HG02870 (cell line): ENCODE measurements at regions not wholly inside any gene's neighbourhood (a gene's known extent, or its start where the extent isn't known, plus 50 kb on each side); places are given as distances from the start of the nearest gene placed in this dataset.
"Not testable (repeated sequence)": the region's sequence is repeated elsewhere in the genome, so short reads cannot be mapped to it uniquely, and the experiment has no call there.

ENCODE experiments used
- ATAC-seq: cut with Tn5 transposase; IDR thresholded peaks from one replicate; pipeline ENCODE4 v1.9.1; 2021; ENCODE audit warnings: mild to moderate bottlenecking, moderate library complexity; ENCODE audit not compliant: unreplicated experiment

DNA sequence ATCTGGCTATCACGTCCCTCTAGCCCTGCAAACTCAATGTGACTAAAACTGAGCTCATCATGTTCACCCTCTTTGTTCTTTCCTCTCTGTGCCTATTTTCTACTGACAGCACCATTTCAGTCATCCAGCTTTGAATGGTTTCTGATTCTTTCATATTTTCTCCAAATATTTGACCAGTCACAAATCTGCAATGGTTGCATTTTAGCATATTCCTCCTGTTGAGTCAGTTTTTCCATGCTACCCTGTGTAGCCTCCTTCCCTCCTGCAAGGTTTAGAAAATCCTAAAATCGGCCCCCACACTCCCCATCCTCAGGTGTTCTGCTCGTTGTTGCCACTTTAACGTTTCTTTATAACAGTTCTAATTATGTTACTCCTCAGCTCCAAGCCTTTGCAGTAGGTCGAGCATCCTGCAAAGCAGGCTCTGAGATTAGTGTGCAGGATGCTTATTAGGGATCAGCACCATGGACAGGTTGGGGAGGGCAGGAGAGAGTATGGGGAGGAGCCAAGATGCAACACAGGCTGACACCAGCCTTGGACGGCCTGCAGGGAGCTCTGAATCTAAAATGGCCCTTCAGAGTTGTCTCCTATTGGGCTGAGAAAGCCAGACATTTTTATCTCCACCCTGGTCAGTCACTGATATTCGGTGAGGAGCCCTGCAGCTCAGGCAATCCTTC is 531.0 kb upstream of the COBL start:
- ATAC-seq = no peak

DNA sequence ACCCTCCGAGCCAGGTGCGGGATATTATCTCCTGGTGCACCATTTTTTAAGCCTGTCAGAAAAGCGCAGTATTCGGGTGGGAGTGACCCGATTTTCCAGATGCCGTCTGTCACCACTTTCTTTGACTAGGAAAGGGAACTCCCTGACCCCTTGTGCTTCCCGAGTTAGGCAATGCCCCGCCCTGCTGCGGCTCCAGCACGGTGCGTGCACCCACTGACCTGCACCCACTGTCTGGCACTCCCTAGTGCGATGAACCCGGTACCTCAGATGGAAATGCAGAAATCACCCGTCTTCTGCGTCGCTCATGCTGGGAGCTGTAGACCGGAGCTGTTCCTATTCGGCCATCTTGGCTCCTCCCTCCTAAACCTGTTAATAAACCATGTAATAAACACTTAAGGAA is 522.5 kb upstream of the COBL start:
- ATAC-seq = not testable (repeated sequence)

DNA sequence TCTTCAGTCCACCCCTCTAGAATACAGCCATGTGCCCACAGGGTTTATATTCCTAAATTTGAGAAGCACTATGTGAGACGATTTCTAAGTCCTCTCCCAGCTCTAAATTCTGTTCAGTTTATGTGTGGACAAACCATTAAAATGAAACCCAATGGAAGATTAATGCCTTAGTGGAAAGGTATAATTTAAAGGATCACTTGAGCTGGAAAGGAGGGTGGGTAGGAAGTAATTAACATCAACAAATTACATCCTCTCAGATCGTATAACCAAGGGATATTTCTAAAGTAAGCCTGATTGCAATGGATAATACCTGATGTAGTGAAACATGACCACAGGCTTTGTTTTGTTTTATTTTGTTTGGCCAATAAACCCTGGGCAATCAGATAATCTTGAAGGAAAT is 511.0 kb upstream of the COBL start:
- no peak for ATAC-seq

DNA sequence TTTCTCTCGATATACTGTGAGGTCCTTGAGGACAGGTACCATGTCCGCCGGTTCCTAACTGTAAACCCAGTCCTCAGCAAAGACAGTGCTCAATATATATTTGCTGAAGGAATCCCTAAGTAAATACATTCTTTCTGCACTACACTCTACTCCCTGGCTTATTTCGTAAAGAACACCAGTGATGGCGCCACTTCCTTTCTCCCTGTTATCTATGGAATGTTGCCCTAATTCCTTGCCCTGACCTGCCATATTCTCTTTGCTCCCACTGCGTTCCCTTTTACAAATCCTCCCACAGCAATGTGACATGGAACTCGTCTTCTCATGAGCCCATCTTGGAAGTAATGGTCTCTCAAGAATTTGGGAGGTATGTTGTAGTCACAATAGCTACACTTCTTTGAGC is 507.4 kb upstream of the COBL start:
- ATAC-seq = no peak

DNA sequence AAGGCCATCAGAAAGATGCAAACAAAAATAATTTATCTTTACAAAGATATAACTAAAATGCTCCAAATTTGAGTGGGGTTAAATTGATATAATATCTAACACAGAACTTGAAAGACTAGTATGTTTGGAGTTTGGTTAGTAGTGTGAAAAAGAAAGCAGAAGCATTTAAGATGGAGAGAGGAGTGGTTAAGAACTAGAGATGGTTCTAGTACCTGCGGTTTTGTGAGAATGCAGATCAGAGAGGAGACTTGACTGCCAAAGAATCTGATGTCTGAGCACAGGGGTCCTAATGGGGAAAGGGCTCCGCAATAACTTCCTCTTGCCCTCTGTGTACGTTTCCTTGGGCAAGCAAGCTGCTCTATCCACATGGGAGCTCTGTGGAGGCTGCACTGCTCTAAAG is 506.8 kb upstream of the COBL start:
- no peak for ATAC-seq

DNA sequence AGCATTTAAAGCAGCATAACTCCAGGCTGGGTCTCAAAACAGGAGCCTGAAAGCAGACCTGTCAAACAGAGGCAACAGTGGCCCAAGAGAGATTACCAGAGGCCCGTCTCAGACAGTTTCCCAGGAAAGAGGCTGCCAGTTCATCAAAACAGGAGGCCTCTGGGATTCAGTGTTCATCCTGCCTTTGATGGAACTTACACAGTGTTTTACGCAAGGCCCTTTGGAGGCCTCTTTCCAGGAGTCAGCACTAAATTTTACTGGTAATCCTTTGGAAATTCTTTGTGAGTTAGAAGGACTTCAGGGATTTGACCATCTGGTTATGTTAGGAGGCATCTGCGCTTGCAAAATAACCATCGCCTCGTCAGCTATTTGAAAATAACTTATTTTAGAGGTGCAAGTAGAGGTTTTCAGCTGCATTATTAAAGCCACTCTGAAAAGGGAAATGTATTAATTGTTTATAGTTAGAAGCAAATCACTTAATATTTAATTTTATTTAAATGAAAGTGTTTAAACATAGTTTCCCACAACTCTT is 501.2 kb upstream of the COBL start:
- ATAC-seq = no peak

DNA sequence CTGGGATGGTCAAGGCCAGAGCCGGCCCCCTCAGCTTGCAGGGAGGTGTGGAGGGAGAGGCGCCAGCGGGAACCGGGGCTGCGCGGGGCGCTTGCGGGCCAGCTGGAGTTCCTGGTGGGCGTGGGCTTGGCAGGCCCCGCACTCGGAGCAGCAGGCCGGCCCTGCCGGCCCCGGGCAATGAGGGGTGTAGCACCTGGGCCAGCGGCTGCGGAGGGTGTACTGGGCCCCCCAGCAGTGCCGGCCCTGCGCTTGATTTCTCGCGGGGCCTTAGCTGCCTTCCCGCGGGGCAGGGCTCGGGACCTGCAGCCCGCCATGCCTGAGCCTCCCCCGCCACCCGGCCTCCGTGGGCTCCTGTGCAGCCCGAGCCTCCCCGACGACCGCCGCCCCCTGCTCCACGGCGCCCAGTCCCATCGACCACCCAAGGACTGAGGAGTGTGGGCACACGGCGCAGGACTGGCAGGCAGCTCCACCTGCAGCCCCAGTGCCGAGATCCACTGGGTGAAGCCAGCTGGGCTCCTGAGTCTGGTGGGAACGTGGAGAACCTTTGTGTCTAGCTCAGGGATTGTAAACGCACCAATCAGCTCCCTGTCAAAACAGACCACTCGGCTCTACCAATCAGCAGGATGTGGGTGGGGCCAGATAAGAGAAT is 489.3 kb upstream of the COBL start:
- not testable (repeated sequence) for ATAC-seq

DNA sequence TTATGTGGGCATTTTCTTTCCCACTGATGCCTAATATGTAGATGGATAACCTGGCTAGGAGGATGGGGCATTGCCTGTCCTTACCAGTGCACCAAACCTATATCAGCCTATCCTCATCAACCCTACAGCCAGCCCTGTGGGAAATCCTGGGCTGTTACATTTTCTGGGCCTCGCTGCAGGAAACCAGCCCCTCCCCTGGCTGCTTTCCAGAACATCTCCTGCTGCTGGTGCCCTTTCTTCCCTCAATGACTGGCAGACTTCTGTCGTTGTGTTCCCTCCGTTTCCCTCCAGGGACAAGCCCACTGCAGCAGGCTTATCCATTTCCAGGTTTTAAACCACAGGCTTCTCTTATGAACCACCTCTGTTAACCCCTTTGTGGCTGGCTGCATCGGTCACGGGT is 486.1 kb upstream of the COBL start:
- no peak for ATAC-seq

DNA sequence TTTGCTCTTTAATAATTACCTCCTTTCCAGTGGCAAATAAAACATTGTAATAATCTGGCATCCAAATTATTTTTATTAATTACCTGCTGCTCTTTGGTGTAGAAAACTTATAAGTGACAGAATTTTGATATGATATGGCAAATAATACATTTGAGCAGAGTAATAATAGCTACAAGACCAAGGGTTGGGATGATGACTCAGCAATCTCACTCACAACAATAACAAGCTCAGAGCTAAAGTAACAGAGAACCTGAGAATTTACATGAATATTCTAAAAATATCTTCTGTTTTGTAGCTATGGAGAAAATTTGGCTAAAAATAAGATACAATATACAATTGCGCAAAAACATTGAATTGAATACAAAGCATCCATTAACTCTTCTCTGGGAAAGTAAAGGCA is 480.8 kb upstream of the COBL start:
- ATAC-seq = no peak

DNA sequence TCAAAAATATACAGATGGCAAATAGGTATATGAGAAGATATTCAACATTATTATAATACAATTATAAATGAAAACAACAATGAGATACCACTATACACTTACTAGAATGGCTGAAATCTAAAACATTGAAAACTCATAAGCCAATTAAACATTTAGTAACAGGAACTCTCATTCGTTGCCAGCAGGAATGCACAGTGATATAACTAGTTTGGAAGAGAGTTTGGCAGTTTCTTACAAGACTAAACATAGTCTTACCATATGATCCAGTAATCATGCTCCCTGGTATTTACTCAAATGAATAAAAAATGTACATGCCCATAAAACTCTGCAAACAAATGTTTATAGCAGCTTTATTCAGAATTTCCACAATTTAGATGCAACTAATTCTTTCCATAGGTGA is 476.2 kb upstream of the COBL start:
- no peak for ATAC-seq

DNA sequence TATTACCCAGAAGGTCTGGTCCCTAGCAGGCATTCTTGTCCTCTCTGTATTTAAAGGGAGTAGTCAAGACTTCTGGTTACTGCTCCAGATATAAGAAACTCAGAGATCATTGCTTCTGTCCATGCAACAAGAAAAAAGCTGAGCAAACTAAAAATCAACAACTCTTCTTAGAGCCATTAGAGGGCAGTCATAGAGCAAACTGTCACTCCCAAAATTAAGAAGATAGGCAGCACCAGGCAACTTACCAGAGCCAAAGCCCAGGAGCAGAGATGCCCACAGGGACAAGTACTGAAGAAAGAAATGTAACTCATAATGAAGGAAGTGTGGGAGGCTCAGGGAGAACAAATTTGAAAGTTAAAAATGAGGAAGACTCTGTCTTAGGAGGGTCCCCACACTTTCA is 472.9 kb upstream of the COBL start:
- ATAC-seq = no peak

DNA sequence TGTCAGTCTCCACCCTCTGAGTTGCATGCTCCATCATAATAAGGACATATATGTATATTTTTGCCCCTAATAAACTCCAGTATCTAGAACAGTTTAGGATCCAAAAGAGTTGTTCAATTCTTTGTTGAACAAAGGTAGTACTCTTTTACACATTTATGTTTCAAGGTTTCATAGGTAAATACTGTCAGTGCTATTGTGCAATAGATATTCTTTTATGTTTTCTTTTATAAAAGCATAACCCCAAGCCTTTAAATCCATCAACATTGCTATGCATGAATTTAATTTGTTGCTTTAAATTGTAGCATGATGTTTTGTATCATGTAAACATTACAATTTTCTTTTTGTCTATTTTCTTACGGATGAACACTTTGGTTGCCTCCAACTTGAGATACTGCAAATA is 469.7 kb upstream of the COBL start:
- ATAC-seq = no peak

DNA sequence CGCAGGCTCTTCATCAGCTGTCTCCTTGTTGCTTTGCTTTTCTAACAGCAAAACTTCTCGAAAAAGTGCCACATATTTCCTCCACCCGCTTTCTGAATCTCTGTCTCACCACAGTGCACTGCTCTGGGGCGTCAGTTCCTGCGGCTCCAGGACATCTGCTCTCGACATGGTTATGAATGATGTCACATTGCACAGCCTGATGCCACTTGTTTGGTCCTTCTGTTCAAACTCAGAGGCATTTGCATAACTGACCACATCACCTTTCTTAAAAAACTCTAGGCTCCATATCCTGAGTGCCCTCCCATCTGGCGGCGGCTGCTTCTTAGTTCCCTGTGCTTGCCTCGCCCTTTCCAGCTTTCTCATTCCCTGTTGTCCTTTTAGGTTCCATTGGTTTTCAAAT is 469.3 kb upstream of the COBL start:
- ATAC-seq = no peak

DNA sequence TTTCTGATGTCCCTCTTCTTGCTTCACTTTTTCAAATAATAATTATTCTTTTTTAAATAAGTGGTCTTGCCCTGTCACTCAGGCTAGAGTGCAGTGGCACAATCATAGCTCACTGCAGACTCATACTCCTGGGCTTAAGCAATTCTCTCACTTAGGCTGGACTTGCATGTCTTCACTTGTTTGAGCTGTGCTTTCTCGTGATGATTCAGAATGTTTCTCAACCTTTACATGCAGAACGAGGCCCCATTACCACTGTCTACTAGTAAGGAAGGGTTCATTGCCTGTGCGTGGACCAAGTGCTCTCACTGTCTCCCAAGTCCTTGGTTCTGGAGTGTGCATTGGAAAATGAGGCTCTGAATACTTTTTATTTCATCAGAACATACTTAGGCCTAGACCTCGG is 468.6 kb upstream of the COBL start:
- no peak for ATAC-seq

DNA sequence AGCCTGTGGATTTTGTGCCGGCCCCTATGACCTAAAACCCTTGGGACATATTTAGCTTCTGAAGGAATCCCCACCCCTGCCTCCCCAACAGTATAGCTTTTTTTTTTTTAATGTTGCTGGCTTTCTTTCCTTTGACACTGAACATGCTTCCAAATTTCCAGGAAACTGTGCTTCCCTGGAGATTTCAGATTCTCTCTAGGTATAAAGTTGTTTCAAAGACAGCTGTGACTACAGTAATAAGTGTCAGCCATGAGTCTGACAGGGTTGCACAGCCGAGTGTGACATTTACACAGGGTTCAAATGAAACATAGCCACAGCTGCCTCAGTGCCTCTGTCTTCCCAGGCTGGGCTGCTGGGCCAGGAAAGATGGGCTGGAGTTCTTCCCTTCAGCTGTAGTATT is 466.6 kb upstream of the COBL start:
- ATAC-seq = no peak

DNA sequence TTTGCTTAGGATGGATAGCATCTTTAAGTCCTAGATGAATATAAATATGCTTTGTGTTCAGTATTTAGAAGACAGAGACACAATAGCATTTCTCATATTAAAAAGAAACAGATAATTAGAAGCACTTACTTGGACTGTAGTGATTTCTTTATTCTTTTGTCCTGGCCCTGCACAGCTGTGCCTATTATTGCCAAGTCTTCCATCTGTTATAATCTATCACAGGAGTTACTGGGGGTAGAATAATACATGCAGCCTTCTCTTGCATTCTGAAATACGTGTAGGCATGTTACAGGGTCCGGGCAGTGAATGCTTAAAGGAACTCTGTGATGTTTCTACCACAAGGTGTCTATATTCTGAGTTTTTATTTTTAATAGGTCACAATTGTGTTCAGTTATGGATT is 461.5 kb upstream of the COBL start:
- ATAC-seq = no peak

DNA sequence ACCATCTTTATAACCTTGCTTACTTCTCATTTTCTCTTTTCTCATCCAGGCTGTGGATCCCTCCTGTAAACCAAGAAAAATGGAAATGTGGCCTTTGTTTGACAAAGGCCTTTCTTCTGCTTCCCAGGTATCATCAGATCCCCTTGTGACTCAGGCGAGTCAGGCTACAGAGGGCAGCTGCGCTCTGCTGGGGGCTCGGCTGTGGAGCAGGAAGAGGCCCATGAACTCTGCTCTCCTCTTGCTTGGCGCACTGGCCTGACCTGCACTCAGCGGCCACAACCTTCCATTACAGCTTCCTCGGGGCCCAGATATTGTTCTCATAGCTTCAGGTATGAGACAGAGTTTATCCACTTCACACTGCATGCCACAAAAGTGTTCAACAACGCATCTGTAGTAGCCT is 457.6 kb upstream of the COBL start:
- ATAC-seq = no peak

DNA sequence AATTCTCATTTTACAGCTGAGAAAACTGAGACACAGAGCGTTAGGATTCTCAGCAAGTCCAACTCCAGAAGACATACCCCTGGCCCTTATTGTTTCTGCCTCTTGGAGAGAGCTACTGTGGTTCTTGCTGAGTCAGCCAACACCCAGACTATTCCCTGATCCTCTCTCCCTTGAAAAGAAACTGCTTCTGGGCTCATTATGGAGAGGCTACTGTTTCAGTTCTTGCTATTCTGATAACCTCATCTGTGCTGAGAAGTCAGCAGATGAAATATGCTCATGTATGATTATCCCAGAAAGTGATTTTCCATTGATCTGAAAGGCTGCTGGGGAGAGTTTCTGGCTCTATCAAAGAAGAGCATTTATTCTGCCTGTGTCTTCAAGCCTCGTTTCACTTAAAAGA is 455.6 kb upstream of the COBL start:
- ATAC-seq = no peak

DNA sequence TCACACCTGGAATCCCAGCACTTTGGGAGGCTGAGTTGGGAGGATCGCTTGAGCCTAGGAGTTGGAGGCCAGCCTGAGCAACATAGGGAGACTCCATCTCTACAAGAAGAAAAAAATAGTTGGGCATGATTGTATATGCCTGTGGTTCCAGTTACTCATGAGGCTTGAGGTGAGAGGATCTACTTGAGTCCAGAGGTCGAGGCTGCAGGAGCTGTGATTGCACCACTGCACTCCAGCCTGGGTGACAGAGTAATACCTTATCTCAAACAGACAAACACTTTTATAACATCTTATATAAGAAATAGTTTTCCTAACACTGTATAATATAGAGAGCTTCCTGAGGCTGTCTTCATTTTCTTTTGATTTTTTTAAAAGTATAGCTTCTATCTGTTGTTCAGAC is 448.4 kb upstream of the COBL start:
- ATAC-seq = no peak

DNA sequence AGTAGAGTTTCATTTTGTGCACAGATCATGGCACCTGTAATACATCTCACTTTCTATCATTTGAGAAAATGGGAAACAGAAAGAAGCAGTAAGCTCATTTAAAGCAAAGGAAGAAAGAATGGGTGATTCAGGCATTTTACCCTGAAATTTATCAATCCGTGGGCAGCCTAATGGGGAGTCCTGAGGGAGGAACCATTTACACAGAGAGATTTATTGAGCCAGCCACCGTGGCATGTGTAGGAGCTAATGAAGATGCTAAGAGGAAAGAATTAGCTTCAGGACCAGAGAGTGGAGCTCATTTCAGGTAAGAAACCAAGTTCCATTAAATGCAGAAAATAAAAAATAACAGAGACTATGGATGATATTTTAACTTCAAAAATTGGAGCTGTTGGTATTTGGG is 443.4 kb upstream of the COBL start:
- no peak for ATAC-seq

DNA sequence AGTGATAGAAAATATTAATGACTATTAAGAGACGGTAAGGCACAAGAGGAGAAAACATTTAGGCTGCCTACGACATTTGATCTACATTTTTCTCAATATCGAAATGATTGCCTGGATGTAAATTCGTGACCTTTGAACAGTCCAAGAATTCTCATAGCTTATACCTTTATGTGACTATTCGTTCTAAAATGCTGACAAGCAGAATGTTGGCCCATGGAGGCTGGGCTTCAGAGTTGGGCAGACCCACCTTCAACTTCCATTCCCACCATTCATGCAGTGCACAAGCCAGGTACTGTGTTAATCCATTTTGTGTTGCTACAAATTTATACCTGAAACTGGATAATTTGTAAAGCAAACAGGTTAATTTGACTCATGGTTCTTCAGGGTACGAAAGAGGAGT is 441.4 kb upstream of the COBL start:
- no peak for ATAC-seq

DNA sequence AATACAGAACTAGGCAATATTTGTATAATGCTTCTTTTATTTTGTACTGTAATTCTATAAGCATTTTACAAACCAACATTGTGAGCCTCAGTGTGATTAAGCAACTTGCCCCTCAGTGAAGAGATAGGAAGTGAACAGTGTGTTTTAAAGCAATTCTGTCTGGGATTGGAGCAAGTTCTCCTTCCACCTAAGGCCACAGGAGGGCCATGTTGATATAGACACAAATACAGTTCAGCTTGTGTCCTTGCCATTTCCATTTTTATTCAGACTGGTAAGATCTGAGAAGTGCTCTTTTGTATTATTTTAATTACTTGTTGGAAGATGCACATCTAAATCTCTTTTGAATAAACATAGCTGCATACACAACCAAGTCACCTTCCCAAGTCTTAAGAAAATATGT is 416.3 kb upstream of the COBL start:
- no peak for ATAC-seq

DNA sequence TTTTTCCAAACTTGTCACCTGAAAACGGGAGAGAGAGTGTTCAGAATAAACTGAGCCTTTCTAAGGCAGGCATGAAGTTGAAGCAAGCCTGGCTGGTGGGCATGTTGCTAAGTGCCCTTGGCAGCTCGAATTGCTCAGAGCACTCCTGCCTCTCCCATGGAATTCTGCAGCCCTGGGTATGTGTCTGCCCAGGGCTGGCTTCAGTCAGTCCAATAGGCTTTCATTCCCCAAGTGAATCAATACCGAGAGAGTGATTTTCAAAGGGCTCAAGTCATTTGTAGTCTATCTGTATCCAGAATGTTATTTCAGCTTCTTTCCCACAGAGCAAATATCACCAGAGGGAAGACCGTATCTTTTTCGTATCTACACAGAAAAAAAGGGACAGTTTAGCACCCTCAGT is 415.5 kb upstream of the COBL start:
- no peak for ATAC-seq
